GM04503 (cell line): ENCODE measurements at regions not wholly inside any gene's neighbourhood (a gene's known extent, or its start where the extent isn't known, plus 50 kb on each side); places are given as distances from the start of the nearest gene placed in this dataset.
"Not testable (repeated sequence)": the region's sequence is repeated elsewhere in the genome, so short reads cannot be mapped to it uniquely, and the experiment has no call there.

Experiments used
- DNase-seq: peaks from one replicate; pipeline ENCODE4 v3.0.0-alpha.2; 2012; ENCODE audit warnings: low read depth

DNA sequence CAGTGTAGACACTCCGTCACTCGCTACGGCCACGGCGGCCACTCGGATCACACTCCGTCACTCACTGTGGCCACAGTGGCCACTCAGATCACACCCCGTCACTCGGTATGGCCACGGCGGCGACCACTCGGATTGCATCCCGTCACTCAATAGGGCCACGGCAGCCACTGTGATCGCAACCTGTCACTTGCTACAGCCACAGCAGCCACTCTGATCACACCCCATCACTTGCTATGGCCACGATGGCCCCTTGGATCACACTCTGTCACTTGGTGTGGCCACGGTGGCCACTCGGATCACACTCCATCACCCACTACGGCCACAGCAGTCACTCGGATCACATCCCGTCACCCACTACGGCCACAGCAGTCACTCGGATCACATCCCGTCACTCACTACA, 175.3 kb downstream of the LAT start:
- not testable (repeated sequence) for DNase-seq

DNA sequence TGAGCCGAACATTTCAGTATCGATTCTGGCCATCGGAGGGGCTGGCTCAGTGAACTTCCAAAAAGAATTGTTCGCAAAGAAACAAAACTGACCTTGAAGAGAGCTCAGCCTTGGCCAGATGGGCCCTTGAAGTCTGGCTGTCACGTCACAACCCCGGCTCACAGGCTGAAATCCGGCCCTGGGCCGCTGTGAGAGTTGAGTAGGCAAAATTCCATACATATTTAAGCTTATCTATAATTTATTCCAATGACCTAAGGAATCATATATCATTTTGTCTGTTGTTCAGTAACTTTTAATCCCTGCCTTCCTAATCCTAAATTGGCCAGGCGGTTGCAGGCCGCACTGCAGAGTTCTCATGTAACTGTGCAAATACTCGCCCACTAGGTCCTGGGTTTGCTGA, 174.8 kb downstream of the LAT start:
- not testable (repeated sequence) for DNase-seq

DNA sequence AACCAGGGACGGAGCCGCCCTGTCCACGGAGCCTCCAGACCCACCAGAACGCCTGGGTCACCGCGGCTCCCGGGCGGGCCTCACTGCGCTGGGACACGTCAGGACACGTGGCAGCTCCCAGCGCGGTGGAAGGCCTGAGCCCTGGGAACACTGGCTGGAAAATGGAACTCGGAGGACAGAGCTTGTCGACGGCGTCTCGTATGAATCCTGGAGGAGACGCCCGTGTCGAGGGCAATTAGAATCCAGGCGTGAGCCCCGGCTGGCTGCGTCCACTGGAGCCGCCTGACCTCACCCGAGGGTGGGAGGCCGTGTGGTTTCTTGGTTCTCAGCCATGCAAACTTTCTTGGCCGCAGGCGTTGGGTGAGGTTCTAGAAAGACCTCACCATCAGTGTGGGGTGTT, 173.9 kb downstream of the LAT start:
- no peak for DNase-seq

DNA sequence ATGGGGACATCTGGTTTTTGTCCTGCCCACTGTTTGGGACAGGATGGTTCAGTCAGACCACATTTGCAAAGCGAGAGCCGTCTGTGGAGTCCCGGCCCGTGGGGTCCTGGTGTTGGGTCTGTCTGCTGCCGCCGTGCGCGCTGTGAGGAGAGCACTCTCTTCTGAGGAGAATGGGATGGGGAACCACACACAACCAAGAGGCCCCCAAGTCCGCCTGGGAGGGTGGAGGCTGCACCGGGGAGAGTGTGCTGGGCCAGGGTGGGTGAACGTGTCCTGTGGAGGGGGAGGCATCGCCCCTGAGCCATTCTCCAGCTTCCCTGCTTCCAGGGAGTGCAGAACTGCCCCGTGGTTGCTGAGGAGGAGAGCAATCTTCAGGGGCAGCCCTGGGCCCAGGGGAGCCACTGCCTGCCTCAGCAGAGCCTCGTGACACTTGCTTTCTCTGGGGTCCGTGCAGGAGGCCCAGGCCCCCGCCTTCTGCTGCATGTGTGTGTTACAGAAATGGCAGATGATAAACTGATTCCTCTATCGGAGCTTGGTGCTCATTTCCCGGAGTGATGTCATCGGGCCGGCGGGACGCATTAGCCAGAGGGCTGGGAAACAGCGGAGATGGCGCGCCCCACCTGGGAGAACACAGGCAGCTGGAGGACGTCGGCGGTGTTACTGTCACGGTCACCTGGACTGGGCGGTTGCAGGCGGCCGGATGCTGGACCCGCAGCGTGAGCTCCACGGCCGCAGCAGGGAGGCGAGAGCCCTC, 173.4 kb downstream of the LAT start:
- not testable (repeated sequence) for DNase-seq

DNA sequence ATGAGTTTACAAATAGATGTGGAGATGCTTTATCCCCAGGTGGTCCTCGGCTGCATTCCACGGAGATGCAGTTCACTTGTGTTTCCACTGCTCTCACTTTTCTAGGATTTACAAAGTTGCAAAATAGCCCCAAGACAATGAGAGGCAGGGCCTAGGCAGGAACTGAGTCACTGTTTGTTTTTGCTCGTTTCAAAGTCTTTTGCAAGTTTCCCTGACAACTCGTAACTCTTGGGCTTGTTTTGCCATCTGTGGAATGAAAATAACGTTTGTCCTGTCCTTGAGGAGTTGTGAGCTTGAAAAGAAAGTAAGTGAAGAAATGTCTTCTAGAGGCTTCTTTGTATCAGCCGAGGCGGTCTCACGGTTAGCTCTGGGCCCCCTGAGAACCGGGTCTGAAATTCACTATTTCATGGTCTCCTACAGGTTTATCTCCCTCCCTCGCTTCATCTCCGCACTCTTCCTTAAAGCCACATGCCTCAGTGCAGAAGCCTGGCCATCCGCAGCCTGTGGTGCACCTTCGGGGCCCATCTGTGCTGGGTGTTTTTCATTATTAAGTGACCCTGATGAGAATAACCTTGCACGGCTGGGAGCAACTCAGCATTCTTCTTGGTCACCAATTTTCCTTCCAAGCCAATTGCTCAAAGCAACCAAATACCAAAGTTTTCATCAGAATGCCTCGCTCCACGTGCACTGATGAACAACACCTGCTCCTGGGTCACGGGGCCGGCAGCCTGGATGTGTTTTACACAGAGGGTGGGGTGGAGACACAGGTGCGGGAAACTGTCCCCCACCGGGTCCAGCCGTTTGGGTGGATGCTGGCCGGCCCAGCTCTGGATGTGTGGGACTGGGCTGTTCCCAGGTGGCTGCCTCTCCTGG, 172.4 kb downstream of the LAT start:
- peak; percentile 96 for DNase-seq

DNA sequence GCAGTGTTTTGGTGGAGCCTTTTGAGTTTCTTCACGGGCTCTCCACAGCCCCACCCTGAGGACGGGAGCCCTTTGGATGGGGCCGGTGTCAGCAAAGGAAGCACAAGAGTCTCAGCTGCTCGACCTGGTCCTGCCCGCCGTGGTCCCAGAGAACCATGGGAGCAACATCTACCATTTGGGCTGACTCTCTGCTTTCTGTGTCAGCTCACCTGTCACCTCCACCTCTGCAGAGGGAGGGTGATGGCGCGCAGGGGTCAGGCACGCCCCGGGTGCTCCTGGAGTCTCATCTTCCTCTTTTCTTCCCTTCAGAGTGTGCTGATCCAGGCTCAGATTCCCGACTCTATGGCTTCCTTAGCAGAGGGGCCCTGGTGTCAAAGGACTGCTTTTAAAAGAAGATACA, 171.7 kb downstream of the LAT start:
- no peak for DNase-seq

DNA sequence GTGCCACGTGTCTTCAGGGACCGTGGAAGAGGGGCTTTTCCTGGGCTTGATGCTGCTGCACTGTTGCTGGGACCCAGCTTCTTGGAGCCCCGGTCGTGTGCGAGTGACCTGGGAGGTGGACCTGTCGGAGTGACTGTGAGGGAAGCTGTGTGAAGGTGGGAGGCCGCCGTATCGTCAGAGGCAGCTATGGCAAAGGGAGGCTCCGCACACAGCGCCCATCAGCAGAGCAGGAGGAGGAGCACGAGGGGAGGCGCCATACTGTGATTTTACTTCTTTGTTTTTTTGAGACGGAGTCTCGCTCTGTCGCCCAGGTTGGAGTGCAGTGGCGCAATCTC, 171.0 kb downstream of the LAT start:
- not testable (repeated sequence) for DNase-seq

DNA sequence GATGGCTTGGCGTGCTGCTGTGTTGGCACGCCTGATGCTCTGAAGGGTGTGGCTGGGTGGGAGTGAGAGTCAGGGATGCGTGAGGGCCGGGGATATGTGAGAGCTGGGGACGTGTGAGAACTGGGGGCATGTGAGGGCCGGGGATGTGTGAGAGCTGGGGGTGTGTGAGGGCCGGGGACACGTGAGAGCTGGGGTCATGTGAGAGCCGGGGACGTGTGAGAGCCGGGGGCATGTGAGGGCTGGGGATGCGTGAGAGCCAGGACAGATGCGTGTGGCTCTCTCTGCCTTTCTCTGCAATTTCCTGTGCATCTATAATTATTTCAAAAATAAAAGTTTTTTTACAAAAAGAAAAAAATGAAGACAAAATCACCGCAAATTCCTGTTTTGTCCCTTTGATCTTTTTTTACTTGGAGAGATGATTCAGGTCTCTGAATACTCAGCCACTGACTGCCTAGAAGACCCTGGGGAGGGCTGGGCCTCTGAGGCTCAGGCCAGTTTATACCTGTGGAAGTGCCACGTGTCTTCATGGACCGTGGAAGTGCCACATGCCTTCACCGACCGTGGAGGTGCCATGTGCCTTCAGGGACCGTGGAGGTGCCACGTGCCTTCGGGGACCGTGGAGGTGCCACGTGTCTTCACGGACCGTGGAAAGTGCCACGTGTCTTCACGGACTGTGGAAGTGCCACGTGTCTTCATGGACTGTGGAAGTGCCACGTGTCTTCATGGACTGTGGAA, 170.4 kb downstream of the LAT start:
- DNase-seq: not testable (repeated sequence)

DNA sequence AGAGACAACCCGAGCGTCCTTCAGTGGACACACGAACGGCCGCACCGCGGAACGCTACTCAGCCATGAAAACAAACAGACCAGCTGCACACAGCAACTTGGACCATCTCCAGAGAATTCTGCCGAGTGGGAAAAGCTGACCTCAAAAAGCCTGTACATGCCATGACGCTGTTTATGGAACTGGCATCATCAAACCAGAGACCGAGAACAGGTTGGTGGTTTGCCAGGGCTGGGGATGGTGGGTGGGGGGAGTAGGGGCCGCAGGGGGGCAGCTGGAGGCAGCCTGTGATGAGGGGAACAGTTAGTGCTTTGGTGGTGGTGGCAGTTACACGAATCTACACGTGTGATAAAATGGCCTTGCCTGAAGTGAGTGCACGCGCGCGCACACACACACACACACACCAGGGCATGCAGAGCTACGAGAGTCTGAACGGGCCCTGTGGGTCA, 169.8 kb downstream of the LAT start:
- DNase-seq: no peak

DNA sequence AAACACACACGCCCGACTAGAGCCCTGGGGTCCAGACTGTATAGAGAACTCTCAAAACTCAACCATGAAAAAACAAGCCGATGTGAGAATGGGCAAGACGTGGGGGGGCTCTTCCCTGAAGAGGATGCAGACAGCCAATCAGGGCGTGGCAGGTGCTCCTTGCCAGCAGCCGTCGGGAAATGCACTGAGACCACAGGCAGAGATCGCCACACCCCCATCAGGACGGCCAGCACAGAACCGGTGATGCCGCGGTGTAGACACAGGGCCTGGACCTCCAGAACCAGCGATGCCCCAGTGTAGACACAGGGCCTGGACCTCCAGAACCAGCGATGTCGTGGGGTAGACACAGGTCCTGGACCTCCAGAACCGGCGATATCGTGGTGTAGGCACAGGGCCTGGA, 169.2 kb downstream of the LAT start:
- no peak for DNase-seq

DNA sequence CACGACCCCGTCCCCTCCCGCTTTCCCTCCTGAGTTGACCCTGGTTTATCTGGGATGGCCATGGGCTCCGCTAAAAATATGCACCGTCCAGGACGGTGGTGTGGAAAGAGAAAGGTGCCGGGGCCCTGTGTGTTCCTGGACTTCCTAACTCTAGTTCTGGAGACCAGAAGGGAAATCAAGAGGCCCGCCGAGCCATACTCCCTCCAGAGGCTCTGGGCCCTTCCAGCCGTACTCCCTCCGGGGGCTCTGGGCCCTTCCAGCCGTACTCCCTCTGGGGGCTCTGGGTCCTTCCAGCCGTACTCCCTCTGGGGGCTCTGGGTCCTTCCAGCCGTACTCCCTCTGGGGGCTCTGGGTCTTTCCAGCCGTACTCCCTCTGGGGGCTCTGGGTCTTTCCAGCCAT, 168.5 kb downstream of the LAT start:
- DNase-seq: not testable (repeated sequence)

DNA sequence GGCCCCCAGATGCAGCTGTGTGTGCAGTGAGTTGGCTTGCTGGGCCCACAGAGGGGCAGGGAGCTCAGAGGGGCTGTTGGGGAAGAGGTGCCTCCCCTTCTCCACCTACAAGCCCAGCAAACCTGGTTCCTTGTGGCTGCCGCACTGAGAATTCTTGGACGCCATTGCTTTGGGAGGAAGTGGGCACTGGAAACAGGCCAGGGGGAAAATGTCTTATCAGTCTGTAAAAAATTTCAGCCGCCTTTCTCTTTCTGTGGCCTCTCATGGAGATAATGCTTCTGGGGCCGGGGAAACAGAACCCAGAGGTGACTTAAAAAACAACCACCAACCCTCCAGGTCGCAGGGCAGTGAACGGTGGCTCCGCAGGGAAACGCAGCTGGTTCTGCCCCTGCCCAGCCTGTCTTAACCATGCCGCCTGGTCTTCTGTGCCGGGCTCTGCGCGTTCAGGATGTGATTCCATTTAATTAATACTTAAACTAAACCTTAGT, 167.7 kb downstream of the LAT start:
- DNase-seq: not testable (repeated sequence)

DNA sequence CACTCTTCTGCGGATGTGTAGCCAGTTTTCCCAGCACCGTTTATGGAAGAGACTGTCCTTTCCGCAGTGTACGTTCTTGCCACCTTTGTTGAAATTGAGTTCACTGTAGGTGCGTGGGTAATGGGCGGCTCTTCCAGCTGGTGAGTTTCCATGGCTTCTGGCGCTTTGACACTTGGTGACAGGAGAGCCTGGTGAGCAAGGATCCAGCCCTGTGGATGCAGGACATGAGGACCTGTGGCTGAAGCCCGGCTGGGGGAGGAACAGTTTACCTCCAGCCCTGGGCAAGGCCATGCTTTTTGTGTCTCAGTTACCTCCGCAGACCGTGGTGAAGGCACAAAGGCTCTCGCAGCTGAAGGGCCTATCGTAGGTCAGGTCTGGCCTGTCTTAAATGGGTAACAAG, 166.5 kb downstream of the LAT start:
- DNase-seq: no peak

DNA sequence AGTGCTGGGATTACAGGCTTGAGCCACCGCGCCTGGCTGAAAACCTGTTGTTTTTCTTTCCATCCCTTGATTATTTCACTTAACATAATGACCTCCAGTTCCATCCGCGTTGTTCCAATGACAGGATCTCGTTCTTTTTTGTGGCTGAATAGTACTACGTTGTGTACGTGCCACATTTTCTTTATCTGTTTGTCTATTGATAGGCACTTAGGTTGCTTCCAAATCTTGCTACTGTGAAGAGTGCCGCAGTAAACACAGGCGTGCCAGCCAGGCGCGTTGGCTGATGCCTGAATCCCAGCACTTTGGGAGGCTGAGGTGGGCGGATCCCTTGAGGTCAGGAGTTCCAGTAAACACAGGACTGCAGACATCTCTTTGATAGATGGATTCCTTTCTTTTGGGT, 165.1 kb downstream of the LAT start:
- DNase-seq: not testable (repeated sequence)

DNA sequence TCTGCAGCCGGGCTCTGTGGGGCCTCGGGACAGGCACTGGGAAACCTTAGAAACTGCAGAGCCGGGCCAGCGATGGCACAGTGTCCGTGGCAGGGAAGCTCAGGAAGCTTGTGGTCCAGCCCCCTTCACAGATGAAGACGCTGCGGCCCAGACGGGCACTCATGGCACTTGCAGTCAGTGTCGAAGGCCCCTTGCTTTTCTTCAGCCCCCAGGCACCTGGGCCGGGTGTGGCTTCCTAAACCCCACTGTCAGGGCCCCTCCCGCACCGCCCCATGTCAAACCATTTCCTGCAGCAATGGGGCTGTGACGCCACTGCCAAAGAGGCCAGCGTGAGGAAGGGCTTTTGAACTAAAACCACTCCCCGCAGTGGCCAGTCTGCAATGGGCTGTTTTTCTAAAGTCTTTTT, 164.0 kb downstream of the LAT start:
- DNase-seq: no peak

DNA sequence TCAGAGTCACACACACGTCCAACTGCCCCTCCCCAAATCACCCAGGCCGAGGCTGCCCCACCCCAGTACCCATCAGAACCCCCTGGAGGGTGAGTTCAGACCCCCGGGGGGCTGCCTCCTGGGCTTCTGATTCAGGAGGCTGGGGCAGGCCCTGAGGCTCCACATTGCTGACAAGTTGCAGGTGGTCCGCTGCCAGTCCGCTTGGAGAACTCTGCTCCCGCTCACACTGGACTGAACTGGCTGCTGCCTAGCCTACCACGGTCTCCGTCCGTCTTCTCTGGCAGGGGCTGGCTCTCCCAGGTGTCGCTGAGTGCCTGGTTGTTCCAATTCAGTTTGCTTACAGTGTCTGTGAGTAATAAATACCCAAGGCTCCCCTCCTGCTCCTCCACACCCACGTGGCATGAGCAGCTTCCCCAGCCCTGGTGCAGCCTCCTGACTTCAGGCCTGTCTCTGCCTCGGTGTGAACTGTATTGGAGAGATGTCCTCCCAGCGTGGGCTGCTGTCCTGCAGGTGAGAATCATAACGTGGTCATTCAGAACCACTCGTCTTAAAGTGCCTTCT, 163.4 kb downstream of the LAT start:
- no peak for DNase-seq

DNA sequence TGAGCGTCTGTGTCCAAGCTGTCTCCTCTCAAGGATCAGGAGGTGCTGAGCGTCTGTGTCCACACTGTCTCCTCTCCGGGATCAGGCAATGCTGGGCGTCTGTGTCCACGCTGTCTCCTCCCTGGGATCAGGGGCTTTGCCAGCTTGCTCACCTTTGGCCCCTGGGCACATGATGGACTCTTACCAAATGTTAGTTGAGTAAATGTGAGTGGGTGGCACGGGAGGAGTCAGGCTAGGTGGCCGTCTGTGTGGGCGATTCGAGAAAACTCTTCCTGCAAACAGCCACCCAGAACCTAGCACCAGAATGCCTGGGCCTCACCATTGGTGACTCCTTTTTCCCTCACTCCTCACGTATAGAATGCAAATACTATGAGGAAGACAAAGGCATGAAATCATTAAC, 162.9 kb downstream of the LAT start:
- not testable (repeated sequence) for DNase-seq

DNA sequence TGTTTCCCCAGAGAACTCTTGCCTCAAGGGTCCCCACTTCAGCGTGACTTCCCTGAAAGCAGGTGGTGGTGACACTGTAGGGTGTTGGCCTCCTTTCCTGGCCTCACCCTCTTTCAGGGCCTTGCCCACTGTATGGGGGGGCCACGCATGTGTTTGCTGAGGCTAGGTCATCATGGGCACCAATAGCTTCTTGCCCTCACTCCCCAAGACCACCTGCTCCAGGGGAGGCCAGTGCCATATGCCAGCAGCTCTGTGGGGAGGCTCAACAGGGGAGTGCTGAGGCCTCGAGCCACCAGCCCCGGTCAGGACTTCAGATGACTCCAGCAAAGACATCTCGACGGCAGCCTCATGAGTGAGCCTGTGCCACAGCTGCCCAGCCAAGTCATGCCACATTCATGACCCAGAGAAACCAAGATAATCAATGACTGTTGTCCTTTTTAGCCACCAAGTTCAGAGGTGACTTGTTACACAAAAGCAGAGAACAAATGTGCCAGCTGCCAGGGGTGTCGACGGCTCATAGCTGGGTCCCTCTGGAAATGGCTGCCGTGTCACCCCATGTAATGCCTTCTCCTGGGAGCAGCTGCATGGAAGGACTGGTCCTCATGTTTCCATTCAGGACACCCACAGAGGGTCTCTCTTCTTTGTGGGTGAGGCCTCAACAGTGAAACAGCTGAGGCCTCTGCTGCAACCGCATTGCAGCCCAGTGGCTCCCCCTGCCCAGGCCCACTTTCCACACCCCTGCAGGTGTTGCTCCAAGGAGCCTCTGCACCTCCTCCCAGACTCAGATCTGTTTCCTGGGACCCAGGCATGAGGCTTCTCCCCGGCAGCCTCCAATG, 162.2 kb downstream of the LAT start:
- DNase-seq: not testable (repeated sequence)

DNA sequence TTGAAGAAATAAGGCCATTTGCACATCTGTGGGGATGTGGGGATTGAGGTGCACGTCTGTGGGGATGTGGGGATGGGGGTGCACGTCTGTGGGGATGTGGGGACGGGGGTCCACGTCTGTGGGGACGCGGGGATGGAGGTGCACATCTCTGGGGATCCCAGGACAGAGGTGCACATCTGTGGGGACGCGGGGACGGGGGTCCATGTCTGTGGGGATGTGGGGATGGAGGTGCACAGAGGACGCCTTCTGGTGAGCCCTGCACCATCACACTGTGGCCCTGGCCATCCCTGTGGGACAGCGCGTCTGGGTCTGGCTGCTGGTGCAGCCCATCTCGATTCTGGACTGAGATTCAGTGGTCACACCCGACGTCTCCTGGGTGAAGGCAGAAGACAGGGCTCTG, 161.4 kb downstream of the LAT start:
- DNase-seq: no peak

DNA sequence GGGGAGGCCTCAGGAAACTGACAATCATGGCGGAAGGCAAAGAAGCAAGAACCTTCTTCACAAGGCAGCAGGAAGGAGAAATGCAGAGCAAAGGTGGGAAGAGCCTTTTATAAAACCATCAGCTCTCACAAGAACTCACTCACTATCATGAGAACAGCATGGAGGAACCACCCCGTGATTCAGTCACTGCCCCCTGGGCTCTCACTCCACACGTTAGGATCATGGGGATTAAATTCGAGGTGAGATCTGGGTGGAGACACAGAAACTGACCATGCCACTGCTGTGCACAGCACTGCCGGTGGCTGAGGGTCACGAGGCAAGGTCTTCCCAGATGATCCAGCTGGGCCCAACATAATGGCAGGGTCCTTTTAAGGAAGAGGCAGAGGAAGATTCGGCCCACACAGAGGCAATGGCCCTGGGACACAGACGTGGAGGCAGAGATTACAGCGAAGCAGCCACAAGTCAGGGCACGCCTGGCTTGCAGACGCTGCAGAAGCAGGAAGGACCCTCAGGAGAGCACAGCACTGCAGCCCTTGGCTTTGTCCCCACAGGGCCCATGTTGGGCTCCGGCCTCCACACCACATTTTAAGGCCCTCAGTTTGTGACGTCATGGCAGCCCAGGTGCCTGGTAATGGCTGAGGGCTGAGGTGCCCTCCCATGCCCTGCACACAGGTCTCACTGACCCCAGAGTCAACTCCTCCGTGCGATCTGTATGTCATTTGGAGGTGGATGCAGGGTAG, 160.8 kb downstream of the LAT start:
- not testable (repeated sequence) for DNase-seq

DNA sequence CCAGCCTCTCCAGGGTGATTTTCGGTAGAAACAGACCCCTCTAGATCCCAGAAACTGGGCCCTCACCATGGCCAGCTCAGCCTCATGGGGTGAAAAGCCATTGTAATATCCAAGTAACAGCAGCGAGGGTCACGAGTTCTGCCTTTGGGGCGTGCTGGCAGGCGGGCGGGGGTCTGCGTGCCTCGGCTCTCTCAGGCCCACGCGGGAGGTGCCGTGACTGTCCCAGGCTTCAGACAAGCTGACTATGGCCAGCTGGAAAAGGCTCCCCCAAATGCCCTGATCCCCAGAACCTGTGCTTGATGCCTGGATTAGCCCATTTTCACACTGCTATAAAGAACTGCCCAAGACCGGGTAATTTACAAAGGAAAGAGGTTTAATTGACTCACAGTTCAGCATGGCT, 160.2 kb downstream of the LAT start:
- not testable (repeated sequence) for DNase-seq
